ENCODE measurements at regions not wholly inside any gene's neighbourhood (a gene's known extent, or its start where the extent isn't known, plus 50 kb on each side); places are given as distances from the start of the nearest gene placed in this dataset.

- no peak for DNase-seq (ENCODE audit: low read depth)
These were observed 369.5 kb upstream of the CELF4 start for GRCh38 chr18:37935086-37935485.

GRCh38 chr18:37930640-37931039, 365.0 kb upstream of the CELF4 start:
- DNase-seq (ENCODE audit: low read depth), result no peak

GRCh38 chr18:37922162-37922561, 356.6 kb upstream of the CELF4 start:
- no peak for DNase-seq (ENCODE audit: low read depth)

GRCh38 chr18:37920865-37921264, 355.3 kb upstream of the CELF4 start:
- no peak for DNase-seq (ENCODE audit: low read depth)

- DNase-seq (ENCODE audit: low read depth), result no peak
These were observed 347.5 kb upstream of the CELF4 start for GRCh38 chr18:37913051-37913450.

- no peak for DNase-seq (ENCODE audit: low read depth)
These were observed 336.7 kb upstream of the CELF4 start for GRCh38 chr18:37902344-37902743.

- no peak for DNase-seq (ENCODE audit: low read depth)
These were observed 334.7 kb upstream of the CELF4 start for GRCh38 chr18:37900326-37900725.

GRCh38 chr18:37889963-37890362, 324.4 kb upstream of the CELF4 start:
- DNase-seq (ENCODE audit: low read depth), result no peak

GRCh38 chr18:37874721-37875120, 309.1 kb upstream of the CELF4 start:
- no peak for DNase-seq (ENCODE audit: low read depth)

GRCh38 chr18:37873416-37873815, 307.8 kb upstream of the CELF4 start:
- no peak for DNase-seq (ENCODE audit: low read depth)

- DNase-seq (ENCODE audit: low read depth), result no peak
These were observed 307.0 kb upstream of the CELF4 start for GRCh38 chr18:37872562-37872961.

- DNase-seq (ENCODE audit: low read depth), result no peak
These were observed 306.0 kb upstream of the CELF4 start for GRCh38 chr18:37871561-37871960.

- DNase-seq (ENCODE audit: low read depth), result no peak
These were observed 303.5 kb upstream of the CELF4 start for GRCh38 chr18:37869051-37869450.

GRCh38 chr18:37864122-37864521, 298.5 kb upstream of the CELF4 start:
- DNase-seq (ENCODE audit: low read depth), result no peak

GRCh38 chr18:37861981-37862380, 296.4 kb upstream of the CELF4 start:
- no peak for DNase-seq (ENCODE audit: low read depth)

- DNase-seq (ENCODE audit: low read depth), result no peak
These were observed 288.8 kb upstream of the CELF4 start for GRCh38 chr18:37854396-37854795.

- DNase-seq (ENCODE audit: low read depth), result no peak
These were observed 288.1 kb upstream of the CELF4 start for GRCh38 chr18:37853706-37854105.

- DNase-seq (ENCODE audit: low read depth), result no peak
These were observed 286.9 kb upstream of the CELF4 start for GRCh38 chr18:37852464-37852863.

GRCh38 chr18:37847544-37847943, 281.9 kb upstream of the CELF4 start:
- DNase-seq (ENCODE audit: low read depth), result no peak

- no peak for DNase-seq (ENCODE audit: low read depth)
These were observed 281.4 kb upstream of the CELF4 start for GRCh38 chr18:37846996-37847395.

- DNase-seq (ENCODE audit: low read depth), result no peak
These were observed 279.9 kb upstream of the CELF4 start for GRCh38 chr18:37845498-37845897.

GRCh38 chr18:37844209-37844970, 278.8 kb upstream of the CELF4 start:
- DNase-seq (ENCODE audit: low read depth), result no peak

- no peak for DNase-seq (ENCODE audit: low read depth)
These were observed 272.5 kb upstream of the CELF4 start for GRCh38 chr18:37838083-37838482.
